GM12892 (cell line): ENCODE measurements at regions not wholly inside any gene's neighbourhood (a gene's known extent, or its start where the extent isn't known, plus 50 kb on each side); places are given as distances from the start of the nearest gene placed in this dataset.

Source experiments
- DNase-seq: peaks from one replicate; pipeline ENCODE4 v3.0.0; 2011; ENCODE audit not compliant: insufficient read length
- FAIRE-seq: peaks from 2 replicates; lab custom pipeline; 2011; peaks lifted over from hg19 to GRCh38; lab: Jason Lieb, UNC
- POLR2A ChIP-seq: IDR thresholded peaks from 2 replicates; pipeline ENCODE4 v1.6.1; 2011; ENCODE audit warnings: low read depth, low read length, control low read depth
- POLR2AphosphoS5 ChIP-seq: IDR thresholded peaks from 2 replicates; pipeline ENCODE4 v1.6.1; 2011; ENCODE audit warnings: low read depth, low read length, control low read depth
- TAF1 ChIP-seq: IDR thresholded peaks from 2 replicates; pipeline ENCODE4 v1.6.1; 2011; ENCODE audit warnings: low read depth, mild to moderate bottlenecking, control low read depth, low read length, borderline replicate concordance

DNA sequence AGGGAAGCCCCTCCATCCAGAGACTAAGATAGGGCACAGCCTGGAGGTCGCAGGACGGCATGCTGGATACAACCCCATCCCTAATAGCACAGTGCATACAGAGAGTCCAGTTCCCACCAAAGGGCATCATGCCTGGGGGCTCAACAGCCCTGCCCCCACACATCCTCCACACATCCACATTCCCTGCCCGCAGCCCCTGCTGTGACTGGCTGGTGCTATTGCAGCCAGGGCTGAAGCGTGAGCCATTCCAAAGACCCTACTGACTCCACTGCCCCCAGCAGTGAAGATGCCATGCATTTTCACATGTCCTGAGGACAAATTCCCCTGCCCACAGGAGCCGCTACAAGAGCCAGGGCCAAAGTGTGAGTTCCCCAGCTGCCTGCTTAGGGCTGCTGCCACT is 641.6 kb downstream of the METTL4 start:
- TF ChIP-seq POLR2A (no peak), TAF1 (no peak), POLR2AphosphoS5 (no peak)
- DNase-seq (no peak), FAIRE-seq (no peak)

DNA sequence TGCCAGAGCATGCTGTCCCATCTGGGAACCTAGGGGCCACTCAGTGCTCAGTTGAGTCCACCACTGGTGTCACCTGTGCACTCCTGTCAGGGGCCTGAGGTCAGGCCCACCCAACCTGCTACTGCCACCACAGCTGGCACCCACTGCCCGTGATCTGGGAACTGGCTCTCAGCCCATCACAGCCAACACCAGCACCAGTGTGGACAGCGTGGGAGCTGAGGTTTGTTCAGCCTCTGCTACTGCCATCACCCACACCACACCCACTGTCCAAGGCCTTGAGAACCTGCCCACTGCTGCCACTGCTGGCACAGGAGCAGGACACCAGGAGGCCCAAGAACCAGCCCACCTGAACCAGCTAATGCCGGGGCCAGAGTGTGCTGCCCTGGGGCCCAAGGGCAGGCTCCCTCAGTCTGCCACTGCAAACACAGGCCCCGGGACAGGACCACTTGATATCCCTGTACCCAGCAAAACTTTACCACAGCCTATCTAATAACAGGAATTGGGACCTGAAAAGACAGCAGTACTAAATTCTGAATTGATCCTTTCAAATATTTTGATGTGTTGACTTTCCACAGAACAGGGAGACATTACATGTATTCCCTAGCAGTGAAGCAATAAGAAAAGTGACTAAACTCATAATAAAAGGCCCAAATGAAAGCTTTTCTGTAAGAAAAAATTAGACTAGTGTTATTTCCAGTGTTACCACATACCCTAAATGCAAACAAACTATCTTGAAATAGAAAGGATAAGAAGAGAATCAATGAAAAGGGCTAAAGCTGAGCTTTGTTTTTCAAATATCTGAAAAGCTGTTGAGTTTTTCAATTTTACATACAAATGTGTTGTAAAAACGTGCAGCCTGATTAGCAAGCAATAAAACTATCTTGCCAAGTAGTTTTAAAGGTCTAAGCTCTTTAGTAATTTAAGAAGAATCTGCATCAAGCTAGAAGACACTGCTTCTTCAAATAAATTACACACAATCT is 640.7 kb downstream of the METTL4 start:
- no peak for TF ChIP-seq POLR2AphosphoS5
- no peak for TF ChIP-seq TAF1
- TF ChIP-seq POLR2A, result no peak
- FAIRE-seq (no peak), DNase-seq (no peak)

DNA sequence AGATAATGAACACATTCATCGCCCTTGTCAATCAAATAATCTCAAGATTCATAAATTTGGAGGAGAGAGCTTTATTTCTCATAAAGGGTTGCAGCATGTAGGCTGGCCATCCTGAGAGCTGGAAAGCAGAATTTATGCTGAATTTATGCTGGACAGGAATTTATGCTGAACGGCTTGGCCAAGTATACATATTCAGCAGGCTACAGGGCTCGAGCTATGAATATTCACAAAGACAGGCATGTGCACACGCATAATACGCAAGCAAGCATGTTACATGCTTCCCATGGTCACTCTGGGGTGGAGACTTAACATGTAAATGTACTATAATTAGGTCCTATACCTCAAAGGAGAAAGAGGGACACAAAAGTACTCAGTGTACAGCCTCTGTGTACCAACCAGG is 618.8 kb downstream of the METTL4 start:
- DNase-seq, result no peak
- FAIRE-seq, result no peak

DNA sequence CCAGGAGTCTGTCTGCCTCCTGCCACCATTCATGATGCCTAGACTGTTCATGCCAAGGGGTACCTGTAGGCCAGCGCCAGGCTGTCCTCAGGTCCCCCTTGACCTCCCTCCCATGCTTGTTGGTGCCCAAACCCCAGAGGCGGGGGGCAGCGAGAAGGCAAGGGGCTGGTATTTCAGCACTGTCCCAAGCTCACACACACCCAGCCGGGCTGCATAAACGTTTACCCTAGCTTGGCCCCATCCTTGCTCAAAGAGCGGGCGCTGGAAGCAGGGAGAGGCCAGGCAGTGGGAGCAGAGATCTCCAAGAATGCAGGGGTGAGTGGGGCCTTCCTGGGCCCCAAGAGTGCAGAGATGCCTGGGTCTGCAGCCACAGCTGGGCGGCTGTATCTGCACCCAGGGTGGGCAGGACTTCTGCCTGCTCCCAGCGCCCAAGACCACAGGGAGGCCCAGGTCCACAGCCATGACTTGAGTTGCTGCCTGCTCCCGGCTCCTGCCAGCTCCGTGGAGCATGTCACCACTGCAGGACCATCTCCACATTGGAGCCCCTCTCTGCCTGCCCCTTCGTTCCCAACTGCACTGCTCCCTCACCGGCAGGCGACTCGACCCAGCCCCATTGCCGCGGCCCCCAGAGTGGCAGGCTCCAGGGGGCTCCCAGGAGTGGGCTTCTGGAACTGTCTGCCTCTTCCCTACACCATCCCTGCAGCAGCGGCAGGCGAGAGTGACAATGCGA is 616.6 kb downstream of the METTL4 start:
- no peak for FAIRE-seq
- no peak for DNase-seq
- no peak for TF ChIP-seq TAF1
- no peak for TF ChIP-seq POLR2AphosphoS5
- TF ChIP-seq POLR2A, result no peak

More for the DNA sequence above, 618.8 kb downstream of the METTL4 start:
- TF ChIP-seq TAF1, result no peak
- TF ChIP-seq POLR2AphosphoS5, result no peak
- no peak for TF ChIP-seq POLR2A

DNA sequence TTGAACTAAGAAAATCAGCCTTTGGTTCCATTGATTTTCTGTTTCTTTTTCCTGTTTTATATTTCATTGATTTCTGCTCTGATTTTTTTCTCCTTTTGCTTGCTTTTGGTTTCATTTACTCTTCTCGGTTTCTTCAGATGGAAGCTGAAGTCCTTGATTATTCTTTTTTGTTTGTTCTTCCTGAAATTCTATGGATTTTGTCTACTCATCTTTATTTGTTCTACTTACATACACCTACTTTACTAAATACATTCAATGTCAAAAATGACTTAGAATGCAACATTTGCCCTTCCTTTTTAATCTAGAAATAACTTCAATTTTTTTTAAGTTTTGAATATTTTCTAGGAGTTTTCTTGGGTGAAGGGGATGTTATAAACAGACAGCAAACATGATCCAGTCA is 612.5 kb downstream of the METTL4 start:
- FAIRE-seq (no peak), DNase-seq (no peak)
- TF ChIP-seq TAF1, result no peak
- TF ChIP-seq POLR2AphosphoS5, result no peak
- no peak for TF ChIP-seq POLR2A

DNA sequence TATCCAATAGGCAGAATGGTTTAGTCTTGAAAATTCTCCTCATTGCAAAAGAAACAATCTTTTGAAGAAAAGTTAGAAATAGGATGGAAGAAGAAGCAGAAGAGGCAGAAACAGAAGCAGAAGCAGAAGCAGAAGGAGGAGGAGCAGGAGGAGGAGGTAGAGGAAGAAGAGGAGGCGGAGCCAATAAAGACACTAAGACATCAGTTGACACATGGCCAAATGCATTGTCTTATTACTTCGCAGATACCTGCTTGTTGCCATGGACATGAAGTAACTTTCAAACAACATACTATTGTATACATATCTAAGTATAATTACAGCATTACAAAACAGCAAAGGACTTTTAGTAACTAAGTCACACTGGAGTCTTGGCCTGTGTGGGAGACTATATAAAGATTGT is 606.3 kb downstream of the METTL4 start:
- DNase-seq, result no peak
- FAIRE-seq, result no peak
- TF ChIP-seq POLR2A, result no peak
- TF ChIP-seq TAF1, result no peak
- no peak for TF ChIP-seq POLR2AphosphoS5

DNA sequence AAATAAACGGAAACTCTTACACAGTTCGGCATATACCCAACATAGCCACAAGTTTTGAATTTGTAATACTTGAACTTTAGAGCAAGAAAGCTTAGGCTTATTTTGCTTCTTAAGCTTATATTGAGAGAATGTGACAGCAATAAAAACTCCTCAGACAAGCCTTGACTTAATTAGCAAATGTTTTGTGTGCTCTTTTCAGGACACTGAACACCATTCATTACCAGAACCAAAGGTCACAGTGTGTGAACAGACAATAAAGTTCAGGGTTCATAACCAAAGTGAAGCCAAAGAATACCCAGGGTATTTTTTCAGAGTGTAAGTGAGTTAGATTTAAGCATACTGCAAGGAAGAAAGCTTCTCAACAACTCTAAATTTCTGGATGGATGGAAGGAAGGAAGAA is 605.8 kb downstream of the METTL4 start:
- DNase-seq (no peak), FAIRE-seq (no peak)
- no peak for TF ChIP-seq POLR2A
- no peak for TF ChIP-seq POLR2AphosphoS5
- no peak for TF ChIP-seq TAF1

DNA sequence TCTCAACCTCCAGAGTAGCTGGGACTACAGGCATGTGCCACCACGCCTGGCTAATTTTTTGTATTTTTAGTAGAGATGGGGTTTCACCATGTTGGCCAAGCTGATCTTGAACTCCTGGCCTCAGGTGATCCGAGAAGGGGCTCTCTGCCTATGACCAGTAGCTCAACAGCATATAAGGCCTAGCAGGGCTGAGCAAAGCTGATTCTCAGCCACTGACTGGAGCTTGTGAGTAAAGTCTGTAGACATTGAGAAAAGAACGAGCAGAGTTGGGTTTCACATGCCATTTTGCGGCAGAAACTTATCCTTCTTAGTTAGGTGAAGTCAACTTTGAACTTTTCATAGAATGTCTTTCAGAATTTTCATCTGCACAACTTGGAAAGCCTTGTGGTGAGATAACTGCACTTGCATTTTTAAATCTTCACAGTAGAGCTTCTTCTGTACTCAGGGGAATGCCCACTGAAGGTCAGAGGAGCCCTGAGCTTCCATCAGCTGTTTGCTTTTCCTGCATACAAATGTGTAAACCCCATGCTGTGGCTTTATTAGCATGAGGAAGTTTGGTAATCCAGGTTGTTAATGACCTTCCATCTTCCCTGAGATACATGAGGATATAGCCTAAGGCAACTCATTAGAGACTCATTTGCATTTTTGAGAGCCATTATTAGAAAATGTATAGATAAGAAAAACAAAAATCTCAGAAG is 602.4 kb downstream of the METTL4 start:
- FAIRE-seq, result no peak
- no peak for TF ChIP-seq POLR2AphosphoS5
- no peak for TF ChIP-seq TAF1
- no peak for TF ChIP-seq POLR2A
- no peak for DNase-seq

DNA sequence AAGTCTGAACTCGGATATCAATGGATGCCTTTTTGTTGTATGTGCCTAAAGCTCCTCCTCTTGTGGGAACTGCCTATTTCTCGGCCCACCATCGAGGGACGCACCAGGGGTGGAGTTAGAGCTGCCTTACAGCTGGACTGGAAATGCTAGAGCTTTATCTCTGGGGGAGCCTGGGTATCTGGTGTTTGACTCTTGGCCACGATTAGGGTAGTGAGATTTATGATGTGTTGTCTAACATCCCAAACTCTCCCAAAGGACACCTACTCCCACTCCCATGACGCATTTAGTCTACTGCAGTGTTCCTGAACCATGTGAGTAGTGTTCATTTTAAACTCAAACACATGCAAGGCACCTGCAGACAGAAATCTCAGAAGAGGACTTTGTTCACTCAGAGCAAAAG is 594.8 kb downstream of the METTL4 start:
- DNase-seq (no peak), FAIRE-seq (no peak)

DNA sequence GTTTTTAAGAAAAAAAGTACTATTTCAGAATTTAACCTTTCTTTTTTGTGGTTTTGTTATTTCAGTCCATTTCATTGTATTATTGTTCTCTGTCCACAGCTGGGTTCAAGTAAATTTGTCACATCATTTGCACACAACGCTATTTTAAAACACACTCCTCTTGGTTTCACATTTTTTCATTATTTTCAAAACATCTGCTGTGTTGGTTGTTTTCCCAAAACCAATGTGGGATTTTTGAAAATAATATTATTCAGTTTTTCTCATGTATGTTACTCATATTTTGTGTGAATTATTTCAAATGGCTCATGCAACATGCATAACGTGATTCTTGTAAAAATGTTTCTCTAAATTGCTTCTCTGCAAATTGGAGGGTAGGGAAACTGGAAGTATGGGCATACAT is 589.2 kb downstream of the METTL4 start:
- no peak for FAIRE-seq
- no peak for DNase-seq
- TF ChIP-seq POLR2AphosphoS5, result no peak
- TF ChIP-seq TAF1, result no peak
- TF ChIP-seq POLR2A, result no peak

More for the DNA sequence above, 594.8 kb downstream of the METTL4 start:
- TF ChIP-seq POLR2A (no peak), TAF1 (no peak), POLR2AphosphoS5 (no peak)
